ENCODE measurements at regions not wholly inside any gene's neighbourhood (a gene's known extent, or its start where the extent isn't known, plus 50 kb on each side); places are given as distances from the start of the nearest gene placed in this dataset.

DNA sequence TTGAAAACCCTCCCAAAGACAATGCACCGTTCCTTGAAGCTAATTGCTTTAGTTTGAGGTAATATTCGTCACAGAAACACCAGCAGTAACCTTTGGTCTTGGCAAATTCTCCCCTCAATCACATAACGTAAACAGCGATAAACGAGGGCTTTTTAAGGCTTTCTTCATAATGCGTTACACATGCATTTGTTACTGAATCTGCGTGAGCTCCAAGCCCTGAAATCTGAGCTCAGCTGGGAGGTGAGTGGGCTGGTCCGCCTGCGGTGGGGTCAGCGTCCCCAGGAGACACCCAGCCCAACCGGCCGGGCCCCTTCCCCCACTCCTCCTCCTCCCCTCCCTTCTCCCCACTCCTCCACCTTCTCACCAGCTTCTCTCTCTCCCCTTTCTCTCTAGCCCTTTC is 91.1 kb downstream of the BARX1 start:
- no peaks in the 10 kb centered on the region for H3K23me2 ChIP-seq (ENCODE audit: low read depth, low read length)
- no peak overlapping the region for H2BK120ac ChIP-seq (replicated peaks; ENCODE audit: low read depth, low read length)
- ChIA-PET CTCF (ENCODE audit: partially characterized antibody) (interaction anchor here (0.9 to 3.8 kb wide), 10 partner anchors 16 to 182 kb away, joined by 3 to 21 read pairs (median 4); no protein-coding TSS in a partner anchor), POLR2A (ENCODE audit: partially characterized antibody) (no interaction called here)
- DNase-seq (ENCODE audit: low read depth in 1 of 2, low spot score in 2 of 2) (no peak), FAIRE-seq (peak; percentile 19)
- H3K18ac ChIP-seq (ENCODE audit: extremely low read depth, low read length) = no peak overlapping the region
- no peaks in the 10 kb centered on the region for H3K79me1 ChIP-seq (ENCODE audit: low read depth, low read length)
- peaks cover 2 to 10% (median 6%) of the 10 kb centered on the region in 4 experiments; a peak in 5 of 7 replicates for H3K4me1 ChIP-seq (replicated peaks in 1 of 4; ENCODE audit: control insufficient read depth in 3 of 4, insufficient read depth in 4 of 4, low read length in 3 of 4)
- no peak overlapping the region; the same call in 1 of the 2 replicates for H2BK5ac ChIP-seq (ENCODE audit: low read depth, low read length)
- no peak overlapping the region for H2AK5ac ChIP-seq (ENCODE audit: low read depth, low read length)
- H3K4ac ChIP-seq (replicated peaks; ENCODE audit: insufficient read length, low read depth, low read length) = no peak overlapping the region
- no peaks in the 10 kb centered on the region for H3K36me3 ChIP-seq (ENCODE audit: control insufficient read depth in 2 of 4, insufficient read depth in 4 of 4, low read length in 3 of 4)
- no peak overlapping the region for H3K56ac ChIP-seq (replicated peaks; ENCODE audit: insufficient read length, low read depth, low read length)
- no peaks in the 10 kb centered on the region for H3K79me2 ChIP-seq (ENCODE audit: control insufficient read depth in 1 of 2, insufficient read depth in 2 of 2, low read length in 2 of 2)
- no peak overlapping the region for H3K27ac ChIP-seq (ENCODE audit: low read depth, low read length)
- no peaks in the 10 kb centered on the region for H4K20me1 ChIP-seq (replicated peaks in 1 of 2; ENCODE audit: control insufficient read depth in 1 of 2, insufficient read depth in 2 of 2, low read length in 2 of 2)
- no peak overlapping the region for H3K4me3 ChIP-seq (ENCODE audit: extremely low read depth in 1 of 4, insufficient read depth in 2 of 4, low read depth in 3 of 4, low read length in 4 of 4)
- no peak overlapping the region for H3K14ac ChIP-seq (ENCODE audit: insufficient read length)
- H3K23ac ChIP-seq (ENCODE audit: insufficient read length) = no peak overlapping the region
- H2BK15ac ChIP-seq (ENCODE audit: low read length) = no peak overlapping the region
- no peak overlapping the region for H4K8ac ChIP-seq (ENCODE audit: extremely low read depth, insufficient read depth, low read length)
- H3K9ac ChIP-seq (replicated peaks in 1 of 4; ENCODE audit: extremely low read depth in 1 of 4, low read depth in 3 of 4, low read length in 3 of 4) = no peak overlapping the region
- H3K9me3 ChIP-seq (ENCODE audit: insufficient read depth in 2 of 2, low read depth in 1 of 2, low read length in 1 of 2) = no peaks in the 10 kb centered on the region
- H2AFZ ChIP-seq (ENCODE audit: low read length) = peak overlapping the region; percentile 93; the same call in 1 of the 2 replicates
- H4K5ac ChIP-seq (ENCODE audit: insufficient read length, low read depth, low read length) = no peak overlapping the region
- H4K91ac ChIP-seq (replicated peaks; ENCODE audit: insufficient read length, low read length) = no peak overlapping the region
- H3K27me3 ChIP-seq (replicated peaks in 1 of 4; ENCODE audit: control insufficient read depth in 3 of 4, extremely low read depth in 1 of 4, insufficient read depth in 3 of 4, low read length in 3 of 4) = no peaks in the 10 kb centered on the region; a peak in 3 of 7 replicates
- H3K4me2 ChIP-seq (ENCODE audit: insufficient read depth in 1 of 2, low read depth in 2 of 2, low read length in 2 of 2) = 0 out of 4 replicates have a peak overlapping the region, but pooled peaks of 1 of the 2 experiments have one; percentile 25
- WGBS, 2 experiments (ENCODE audit: extremely low coverage in 1 of 2, insufficient coverage in 1 of 2, insufficient read length in 1 of 2, insufficient replicate concordance in 2 of 2, low coverage in 1 of 2, low lambda C conversion rate in 2 of 2, missing lambda C conversion rate in 1 of 2) = 70% methylated on average over 7 of the region's 12 CpGs; no CpG with 5 or more reads in 1 of the 2 experiments
- H2BK12ac ChIP-seq (ENCODE audit: low read depth, low read length) = no peak overlapping the region
- H2BK20ac ChIP-seq (ENCODE audit: low read length) = no peak overlapping the region
- TF ChIP-seq RXRA (IDR thresholded peaks at IDR 0.05; ENCODE audit: insufficient read depth, low read depth, low read length) = no peak
- TF ChIP-seq CHD1 (IDR thresholded peaks at IDR 0.05; ENCODE audit: low read depth, low read length) = no peak
- TF ChIP-seq NRF1 (IDR thresholded peaks at IDR 0.05; ENCODE audit: low read depth, low read length) = no peak
- no peak for TF ChIP-seq EZH2 (IDR thresholded peaks at IDR 0.05; ENCODE audit: low read depth, low read length, severe bottlenecking)
- no peak for TF ChIP-seq POLR2AphosphoS5 (IDR thresholded peaks at IDR 0.05; ENCODE audit: low read depth, low read length)
- no peak for TF ChIP-seq TAF7 (optimal IDR thresholded peaks at IDR 0.05; ENCODE audit: borderline replicate concordance, low read depth, low read length)
- no peak for TF ChIP-seq ZNF274 (IDR thresholded peaks at IDR 0.05; ENCODE audit: borderline replicate concordance, extremely low read depth, low read length)
- no peak for TF ChIP-seq RBBP5 (IDR thresholded peaks at IDR 0.05; ENCODE audit: borderline replicate concordance, low read depth, low read length)
- no peak for TF ChIP-seq SAP30 (IDR thresholded peaks at IDR 0.05; ENCODE audit: insufficient read depth, insufficient replicate concordance, low read length)
- TF ChIP-seq MAFK (IDR thresholded peaks at IDR 0.05; ENCODE audit: low read depth, low read length) = no peak
- TF ChIP-seq ASH2L (IDR thresholded peaks at IDR 0.05; ENCODE audit: low read length) = no peak
- TF ChIP-seq TCF12 (IDR thresholded peaks at IDR 0.05; ENCODE audit: low read depth, low read length) = no peak
